ENCODE measurements at regions not wholly inside any gene's neighbourhood (a gene's known extent, or its start where the extent isn't known, plus 50 kb on each side); places are given as distances from the start of the nearest gene placed in this dataset.

GRCh38 chr3:167885277-167885676, 149.8 kb downstream of the SERPINI1 start:
- TF ChIP-seq EZH2 (IDR thresholded peaks at IDR 0.05; ENCODE audit: low read length) (no peak), CTCF (optimal IDR thresholded peaks at IDR 0.05 in 1 of 3, IDR thresholded peaks at IDR 0.05 in 1 of 3, conservative IDR thresholded peaks at IDR 0.05 in 1 of 3; ENCODE audit: extremely low read depth in 1 of 3, insufficient read depth in 2 of 3, low read length in 3 of 3) (no peak)
